HEK293T (cell line): ENCODE measurements at regions not wholly inside any gene's neighbourhood (a gene's known extent, or its start where the extent isn't known, plus 50 kb on each side); places are given as distances from the start of the nearest gene placed in this dataset.

Experiments
- ARNT ChIP-seq: fragments of 450-650 bp; IDR thresholded peaks from 2 replicates; pipeline ENCODE4 v1.6.1; 2017; ENCODE audit warnings: mild to moderate bottlenecking
- FOXA1 ChIP-seq: fragments of 450-650 bp; IDR thresholded peaks from 2 replicates; pipeline ENCODE4 v1.6.1; 2016; ENCODE audit warnings: mild to moderate bottlenecking
- LEF1 ChIP-seq: fragments of 450-650 bp; IDR thresholded peaks from 2 replicates; pipeline ENCODE4 v1.6.1; 2017; ENCODE audit warnings: mild to moderate bottlenecking, borderline replicate concordance
- SP1 ChIP-seq: fragments of 450-650 bp; IDR thresholded peaks from 2 replicates; pipeline ENCODE4 v1.6.1; 2017
- TARDBP ChIP-seq: fragments of 450-650 bp; IDR thresholded peaks from 2 replicates; pipeline ENCODE4 v1.6.1; 2016
- ZNF384 ChIP-seq: fragments of 450-650 bp; IDR thresholded peaks from 2 replicates; pipeline ENCODE4 v1.6.1; 2016
- TF ChIP-seq, protein P1 (sequence below): fragments of 450-650 bp; IDR thresholded peaks from 2 replicates; pipeline ENCODE4 v1.6.1; 2016

DNA sequence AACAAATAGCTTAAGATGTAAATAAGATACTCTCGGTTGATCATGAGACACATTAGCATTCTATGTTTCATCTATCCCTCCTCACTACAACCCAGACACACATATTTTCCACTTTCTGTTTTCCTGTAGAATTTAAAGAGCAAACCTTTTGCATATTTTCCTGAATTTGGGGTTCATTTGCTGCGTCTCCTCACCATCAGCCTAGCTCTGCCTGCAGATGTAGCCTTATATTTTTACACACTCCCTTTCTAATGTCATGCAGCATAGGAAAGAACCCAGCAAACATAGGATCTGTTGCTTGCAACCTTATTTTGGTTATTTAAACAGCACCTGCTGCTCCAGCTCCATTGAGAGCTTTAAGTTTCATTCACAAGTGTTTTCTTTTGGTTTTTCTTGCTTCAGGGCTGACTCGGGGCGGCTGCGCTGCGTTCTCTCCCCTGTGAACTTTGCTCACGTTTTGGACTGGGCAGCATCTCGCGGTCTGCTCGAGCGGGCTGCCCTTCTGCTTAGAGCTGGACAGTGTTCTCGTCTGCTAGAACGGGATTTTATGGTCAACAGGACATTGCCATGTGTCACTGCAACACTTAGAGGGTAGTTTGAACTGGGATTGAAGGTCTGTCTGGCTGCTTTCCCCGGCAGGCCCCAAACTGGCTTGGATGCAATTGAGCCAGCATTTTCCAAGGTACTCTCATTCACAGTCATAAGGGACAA, 57.8 kb upstream of the VRK1 start:
- TF ChIP-seq LEF1, result no peak
- TF ChIP-seq TARDBP, result no peak
- no peak for TF ChIP-seq SP1
- TF ChIP-seq ARNT, result no peak
- no peak for TF ChIP-seq ZNF384
- TF ChIP-seq, protein P1, sequence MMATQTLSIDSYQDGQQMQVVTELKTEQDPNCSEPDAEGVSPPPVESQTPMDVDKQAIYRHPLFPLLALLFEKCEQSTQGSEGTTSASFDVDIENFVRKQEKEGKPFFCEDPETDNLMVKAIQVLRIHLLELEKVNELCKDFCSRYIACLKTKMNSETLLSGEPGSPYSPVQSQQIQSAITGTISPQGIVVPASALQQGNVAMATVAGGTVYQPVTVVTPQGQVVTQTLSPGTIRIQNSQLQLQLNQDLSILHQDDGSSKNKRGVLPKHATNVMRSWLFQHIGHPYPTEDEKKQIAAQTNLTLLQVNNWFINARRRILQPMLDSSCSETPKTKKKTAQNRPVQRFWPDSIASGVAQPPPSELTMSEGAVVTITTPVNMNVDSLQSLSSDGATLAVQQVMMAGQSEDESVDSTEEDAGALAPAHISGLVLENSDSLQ, result no peak
- TF ChIP-seq FOXA1, result no peak
